ENCODE measurements at regions not wholly inside any gene's neighbourhood (a gene's known extent, or its start where the extent isn't known, plus 50 kb on each side); places are given as distances from the start of the nearest gene placed in this dataset.

GRCh38 chr5:102080288-102080687 lies 215.8 kb downstream of the SLCO4C1 start:
- Histone ChIP-seq H3K27ac (ENCODE audit: extremely low read length, insufficient read depth, low read length) (no peak overlapping the region), H3K4me2 (ENCODE audit: low read depth, low read length) (peak overlapping the region; percentile 46), H3K4me1 (ENCODE audit: insufficient read depth, low read length) (peaks cover 28% of the 10 kb centered on the region), H3K9ac (ENCODE audit: insufficient read depth, low read depth, low read length) (no peak overlapping the region), H3K36me3 (replicated peaks in 1 of 2; ENCODE audit: control insufficient read depth in 1 of 2, insufficient read depth in 2 of 2, low read length in 2 of 2) (no peaks in the 10 kb centered on the region), H2AFZ (ENCODE audit: low read length) (no peak overlapping the region), H3K27me3 (ENCODE audit: control insufficient read depth in 1 of 2, insufficient read depth in 2 of 2, low read length in 2 of 2) (no peaks in the 10 kb centered on the region), H4K20me1 (ENCODE audit: insufficient read depth, low read length) (no peaks in the 10 kb centered on the region), H3K4me3 (replicated peaks in 1 of 3; ENCODE audit: insufficient read depth in 1 of 3, low read depth in 2 of 3, low read length in 3 of 3) (peak overlapping the region in 1 of 3 experiments; percentile 18; a peak in 2 of 6 replicates), H3K79me2 (ENCODE audit: insufficient read depth, low read length) (no peaks in the 10 kb centered on the region), H3K9me3 (ENCODE audit: low read length) (no peaks in the 10 kb centered on the region)
- in situ Hi-C loops (cut with HindIII; ENCODE audit: extremely low pct_ligation_motif_present, low pct_unique_long_range_greater_than_20kb), result no loop called here
- DNase-seq (ENCODE audit: low spot score) (peak; percentile 36), ATAC-seq (peak; percentile 57), FAIRE-seq (no peak)
- intact Hi-C loops (cut with micrococcal nuclease; ENCODE audit: unreplicated experiment), result no loop called here
- WGBS (ENCODE audit: low lambda C conversion rate), result 7% methylated on average over 1 of the region's 1 CpG
- CTCF ChIA-PET (ENCODE audit: low intra/inter-chr PET ratio, low total read pairs), result no interaction called here
- BruUV-seq (replicated peaks), result no TSS peak
- POLR2A ChIA-PET, result no interaction called here
- TF ChIP-seq MED1 (CRISPR knock-in tag; IDR thresholded peaks at IDR 0.05) (0 out of 2 replicates have a peak, but pooled peaks have one; percentile 12), SYNCRIP (IDR thresholded peaks at IDR 0.05; ENCODE audit: insufficient read depth, low read depth, low read length) (no peak), PAXIP1 (CRISPR knock-in tag; conservative IDR thresholded peaks at IDR 0.05) (peak; percentile 71), KDM1A (CRISPR knock-in tag; IDR thresholded peaks at IDR 0.05) (no peak), EHMT2 (IDR thresholded peaks at IDR 0.05; ENCODE audit: borderline replicate concordance, low read depth, low read length) (no peak), RXRB (CRISPR knock-in tag; IDR thresholded peaks at IDR 0.05; ENCODE audit: borderline replicate concordance) (no peak), MIXL1 (CRISPR knock-in tag; IDR thresholded peaks at IDR 0.05) (peak; percentile 22; the same call in 1 of the 2 replicates), KLF6 (CRISPR knock-in tag; IDR thresholded peaks at IDR 0.05) (0 out of 2 replicates have a peak, but pooled peaks have one; percentile 24), SOX6 (IDR thresholded peaks at IDR 0.05) (no peak), SOX6 (CRISPR knock-in tag; IDR thresholded peaks at IDR 0.05) (peak; percentile 90), FOXP1 (IDR thresholded peaks at IDR 0.05) (no peak), FOXP1 (CRISPR knock-in tag; IDR thresholded peaks at IDR 0.05) (peak; percentile 86), ZNF264 (CRISPR knock-in tag; IDR thresholded peaks at IDR 0.05) (no peak), YEATS2 (CRISPR knock-in tag; IDR thresholded peaks at IDR 0.05; ENCODE audit: borderline replicate concordance) (no peak), SOX13 (IDR thresholded peaks at IDR 0.05) (no peak), SOX13 (CRISPR knock-in tag; conservative IDR thresholded peaks at IDR 0.05 in 1 of 2, IDR thresholded peaks at IDR 0.05 in 1 of 2) (peak in 1 of 2 experiments; percentile 83; a peak in 2 of 4 replicates), ZNF383 (CRISPR knock-in tag; IDR thresholded peaks at IDR 0.05; ENCODE audit: borderline replicate concordance) (no peak), KMT2B (CRISPR knock-in tag; IDR thresholded peaks at IDR 0.05) (no peak), TBX3 (IDR thresholded peaks at IDR 0.05; ENCODE audit: borderline replicate concordance) (0 out of 2 replicates have a peak, but pooled peaks have one; percentile 10), FOXK1 (CRISPR knock-in tag; IDR thresholded peaks at IDR 0.05; ENCODE audit: borderline replicate concordance, low read depth) (peak; percentile 47; the same call in 1 of the 2 replicates), NCOA2 (CRISPR knock-in tag; IDR thresholded peaks at IDR 0.05) (0 out of 2 replicates have a peak, but pooled peaks have one; percentile 50), EEA1 (CRISPR knock-in tag; IDR thresholded peaks at IDR 0.05; ENCODE audit: borderline replicate concordance) (no peak), PHB2 (IDR thresholded peaks at IDR 0.05; ENCODE audit: partially characterized antibody) (no peak), THAP11 (CRISPR knock-in tag; IDR thresholded peaks at IDR 0.05) (0 out of 2 replicates have a peak, but pooled peaks have one; percentile 14), HOXA5 (CRISPR knock-in tag; IDR thresholded peaks at IDR 0.05) (peak; percentile 32; the same call in 1 of the 2 replicates), ZNF362 (CRISPR knock-in tag; IDR thresholded peaks at IDR 0.05; ENCODE audit: borderline replicate concordance) (peak; percentile 83)
